ENCODE measurements at regions not wholly inside any gene's neighbourhood (a gene's known extent, or its start where the extent isn't known, plus 50 kb on each side); places are given as distances from the start of the nearest gene placed in this dataset.

GRCh38 chr1:103469801-103470200 lies 55.7 kb upstream of the RNPC3 start:
- DNase-seq (ENCODE audit: low read depth in 4 of 6, low spot score in 6 of 6), result no peak
- H3K27me3 ChIP-seq (ENCODE audit: control insufficient read depth, insufficient read depth, low read length), result no peaks in the 10 kb centered on the region
- H3K4me3 ChIP-seq (ENCODE audit: low read depth, low read length), result no peak overlapping the region
- H3K27ac ChIP-seq (ENCODE audit: low read depth, low read length), result no peak overlapping the region
- WGBS (ENCODE audit: insufficient coverage), result no CpG with 5 or more reads among the region's 2 CpGs
- H3K9me3 ChIP-seq (ENCODE audit: control insufficient read depth, insufficient read depth, low read length), result no peaks in the 10 kb centered on the region
- H3K36me3 ChIP-seq (ENCODE audit: control insufficient read depth, insufficient read depth, low read length), result no peaks in the 10 kb centered on the region
- no peaks in the 10 kb centered on the region for H3K4me1 ChIP-seq (ENCODE audit: control insufficient read depth, insufficient read depth, low read length)

- Histone ChIP-seq H3K4me3 (ENCODE audit: low read depth, low read length) (no peak overlapping the region), H3K27ac (ENCODE audit: low read depth, low read length) (no peak overlapping the region), H3K9me3 (ENCODE audit: control insufficient read depth, insufficient read depth, low read length) (no peaks in the 10 kb centered on the region), H3K36me3 (ENCODE audit: control insufficient read depth, insufficient read depth, low read length) (no peaks in the 10 kb centered on the region), H3K4me1 (ENCODE audit: control insufficient read depth, insufficient read depth, low read length) (no peaks in the 10 kb centered on the region), H3K27me3 (ENCODE audit: control insufficient read depth, insufficient read depth, low read length) (no peaks in the 10 kb centered on the region)
- DNase-seq (ENCODE audit: low read depth in 4 of 6, low spot score in 6 of 6), result no peak
- WGBS (ENCODE audit: insufficient coverage), result 60% methylated on average over 1 of the region's 3 CpGs
These were observed 58.4 kb upstream of the RNPC3 start for GRCh38 chr1:103467100-103467499.

- no peak overlapping the region for H3K4me3 ChIP-seq (ENCODE audit: low read depth, low read length)
- WGBS (ENCODE audit: insufficient coverage), result no CpG with 5 or more reads among the region's 1 CpG
- H3K36me3 ChIP-seq (ENCODE audit: control insufficient read depth, insufficient read depth, low read length), result no peaks in the 10 kb centered on the region
- no peak overlapping the region for H3K27ac ChIP-seq (ENCODE audit: low read depth, low read length)
- no peaks in the 10 kb centered on the region for H3K27me3 ChIP-seq (ENCODE audit: control insufficient read depth, insufficient read depth, low read length)
- H3K9me3 ChIP-seq (ENCODE audit: control insufficient read depth, insufficient read depth, low read length), result no peaks in the 10 kb centered on the region
- DNase-seq (ENCODE audit: low read depth in 4 of 6, low spot score in 6 of 6), result peak in 3 of 6 donors; percentile 20 to 70 (median 44)
- peaks cover 2% of the 10 kb centered on the region for H3K4me1 ChIP-seq (ENCODE audit: control insufficient read depth, insufficient read depth, low read length)
These were observed 64.1 kb upstream of the RNPC3 start for GRCh38 chr1:103461161-103462105.

- H3K4me3 ChIP-seq (ENCODE audit: low read depth, low read length), result no peak overlapping the region
- H3K27me3 ChIP-seq (ENCODE audit: control insufficient read depth, insufficient read depth, low read length), result no peaks in the 10 kb centered on the region
- no peaks in the 10 kb centered on the region for H3K9me3 ChIP-seq (ENCODE audit: control insufficient read depth, insufficient read depth, low read length)
- H3K36me3 ChIP-seq (ENCODE audit: control insufficient read depth, insufficient read depth, low read length), result no peaks in the 10 kb centered on the region
- no CpG with 5 or more reads among the region's 4 CpGs for WGBS (ENCODE audit: insufficient coverage)
- H3K27ac ChIP-seq (ENCODE audit: low read depth, low read length), result no peak overlapping the region
- peak in 2 of 6 donors; percentile 5 for DNase-seq (ENCODE audit: low read depth in 4 of 6, low spot score in 6 of 6)
- peaks cover 2% of the 10 kb centered on the region for H3K4me1 ChIP-seq (ENCODE audit: control insufficient read depth, insufficient read depth, low read length)
These were observed 65.0 kb upstream of the RNPC3 start for GRCh38 chr1:103460511-103460910.

- no peaks in the 10 kb centered on the region for H3K27me3 ChIP-seq (ENCODE audit: control insufficient read depth, insufficient read depth, low read length)
- no peaks in the 10 kb centered on the region for H3K9me3 ChIP-seq (ENCODE audit: control insufficient read depth, insufficient read depth, low read length)
- no peak overlapping the region for H3K27ac ChIP-seq (ENCODE audit: low read depth, low read length)
- no CpG with 5 or more reads among the region's 3 CpGs for WGBS (ENCODE audit: insufficient coverage)
- H3K4me3 ChIP-seq (ENCODE audit: low read depth, low read length), result no peak overlapping the region
- no peaks in the 10 kb centered on the region for H3K36me3 ChIP-seq (ENCODE audit: control insufficient read depth, insufficient read depth, low read length)
- peak in 3 of 6 donors; percentile 17 to 66 (median 43) for DNase-seq (ENCODE audit: low read depth in 4 of 6, low spot score in 6 of 6)
- H3K4me1 ChIP-seq (ENCODE audit: control insufficient read depth, insufficient read depth, low read length), result peaks cover 2% of the 10 kb centered on the region
These were observed 66.2 kb upstream of the RNPC3 start for GRCh38 chr1:103459346-103459745.

- WGBS (ENCODE audit: insufficient coverage), result no CpG with 5 or more reads among the region's 7 CpGs
- Histone ChIP-seq H3K27ac (ENCODE audit: low read depth, low read length) (no peak overlapping the region), H3K4me3 (ENCODE audit: low read depth, low read length) (no peak overlapping the region), H3K9me3 (ENCODE audit: control insufficient read depth, insufficient read depth, low read length) (no peaks in the 10 kb centered on the region), H3K36me3 (ENCODE audit: control insufficient read depth, insufficient read depth, low read length) (no peaks in the 10 kb centered on the region), H3K27me3 (ENCODE audit: control insufficient read depth, insufficient read depth, low read length) (no peaks in the 10 kb centered on the region), H3K4me1 (ENCODE audit: control insufficient read depth, insufficient read depth, low read length) (peaks cover 2% of the 10 kb centered on the region)
- DNase-seq (ENCODE audit: low read depth in 4 of 6, low spot score in 6 of 6), result peak in 2 of 6 donors; percentile 5 to 11
These were observed 67.5 kb upstream of the RNPC3 start for GRCh38 chr1:103457886-103458455.

GRCh38 chr1:103448560-103448959 lies 76.9 kb upstream of the RNPC3 start:
- no peak for DNase-seq (ENCODE audit: low read depth in 4 of 6, low spot score in 6 of 6)
- H3K36me3 ChIP-seq (ENCODE audit: control insufficient read depth, insufficient read depth, low read length), result no peaks in the 10 kb centered on the region
- H3K9me3 ChIP-seq (ENCODE audit: control insufficient read depth, insufficient read depth, low read length), result peaks cover 2% of the 10 kb centered on the region
- no CpG with 5 or more reads among the region's 1 CpG for WGBS (ENCODE audit: insufficient coverage)
- H3K4me3 ChIP-seq (ENCODE audit: low read depth, low read length), result no peak overlapping the region
- H3K27ac ChIP-seq (ENCODE audit: low read depth, low read length), result no peak overlapping the region
- H3K4me1 ChIP-seq (ENCODE audit: control insufficient read depth, insufficient read depth, low read length), result no peaks in the 10 kb centered on the region
- H3K27me3 ChIP-seq (ENCODE audit: control insufficient read depth, insufficient read depth, low read length), result no peaks in the 10 kb centered on the region

- no peak overlapping the region for H3K4me3 ChIP-seq (ENCODE audit: low read depth, low read length)
- peaks cover 2% of the 10 kb centered on the region for H3K9me3 ChIP-seq (ENCODE audit: control insufficient read depth, insufficient read depth, low read length)
- DNase-seq (ENCODE audit: low read depth in 4 of 6, low spot score in 6 of 6), result no peak
- WGBS (ENCODE audit: insufficient coverage), result no CpG with 5 or more reads among the region's 1 CpG
- no peaks in the 10 kb centered on the region for H3K4me1 ChIP-seq (ENCODE audit: control insufficient read depth, insufficient read depth, low read length)
- H3K27me3 ChIP-seq (ENCODE audit: control insufficient read depth, insufficient read depth, low read length), result no peaks in the 10 kb centered on the region
- no peaks in the 10 kb centered on the region for H3K36me3 ChIP-seq (ENCODE audit: control insufficient read depth, insufficient read depth, low read length)
- H3K27ac ChIP-seq (ENCODE audit: low read depth, low read length), result no peak overlapping the region
These were observed 78.0 kb upstream of the RNPC3 start for GRCh38 chr1:103447471-103447870.

GRCh38 chr1:103441342-103441741 lies 84.2 kb upstream of the RNPC3 start:
- no peak overlapping the region for H3K27ac ChIP-seq (ENCODE audit: low read depth, low read length)
- H3K4me3 ChIP-seq (ENCODE audit: low read depth, low read length), result no peak overlapping the region
- WGBS (ENCODE audit: insufficient coverage), result no CpG with 5 or more reads among the region's 3 CpGs
- H3K4me1 ChIP-seq (ENCODE audit: control insufficient read depth, insufficient read depth, low read length), result no peaks in the 10 kb centered on the region
- DNase-seq (ENCODE audit: low read depth in 4 of 6, low spot score in 6 of 6), result no peak
- H3K36me3 ChIP-seq (ENCODE audit: control insufficient read depth, insufficient read depth, low read length), result no peaks in the 10 kb centered on the region
- no peaks in the 10 kb centered on the region for H3K27me3 ChIP-seq (ENCODE audit: control insufficient read depth, insufficient read depth, low read length)
- H3K9me3 ChIP-seq (ENCODE audit: control insufficient read depth, insufficient read depth, low read length), result peaks cover 2% of the 10 kb centered on the region
